ENCODE measurements at regions not wholly inside any gene's neighbourhood (a gene's known extent, or its start where the extent isn't known, plus 50 kb on each side); places are given as distances from the start of the nearest gene placed in this dataset.

GRCh38 chr11:104588446-104588845, 309.8 kb downstream of the CASP12 start:
- POLR2A ChIA-PET, result no interaction called here
- CTCF ChIA-PET, result interaction anchor here (1.2 kb wide), 1 partner anchor 334 kb away, joined by 3 read pairs; no protein-coding TSS in a partner anchor
- peaks cover 2% of the 10 kb centered on the region; the same call in 1 of the 2 replicates for H3K27me3 Mint-ChIP-seq (ENCODE audit: low read depth)
- ATAC-seq (no peak), DNase-seq (ENCODE audit: low spot score) (no peak)
- no peak overlapping the region for H3K27ac Mint-ChIP-seq
- peaks cover 12% of the 10 kb centered on the region for H3K4me1 Mint-ChIP-seq
- no peak overlapping the region for H3K4me3 Mint-ChIP-seq
- no peaks in the 10 kb centered on the region for H3K36me3 Mint-ChIP-seq
- TF ChIP-seq TP53 (CRISPR knock-in tag; IDR thresholded peaks at IDR 0.05) (no peak), ZSCAN18 (CRISPR knock-in tag; IDR thresholded peaks at IDR 0.05) (no peak), PREB (CRISPR knock-in tag; IDR thresholded peaks at IDR 0.05; ENCODE audit: borderline replicate concordance) (no peak), E2F5 (CRISPR knock-in tag; IDR thresholded peaks at IDR 0.05) (no peak), MYBL2 (CRISPR knock-in tag; IDR thresholded peaks at IDR 0.05) (no peak), SOX15 (CRISPR knock-in tag; IDR thresholded peaks at IDR 0.05) (no peak), AR (CRISPR knock-in tag; IDR thresholded peaks at IDR 0.05) (no peak), HMGXB4 (CRISPR knock-in tag; IDR thresholded peaks at IDR 0.05) (no peak), FOXP1 (CRISPR knock-in tag; IDR thresholded peaks at IDR 0.05; ENCODE audit: borderline replicate concordance) (no peak), ZNF219 (CRISPR knock-in tag; IDR thresholded peaks at IDR 0.05; ENCODE audit: borderline replicate concordance) (no peak), ERG (CRISPR knock-in tag; IDR thresholded peaks at IDR 0.05) (no peak), ZMAT4 (CRISPR knock-in tag; IDR thresholded peaks at IDR 0.05) (no peak), SMAD3 (CRISPR knock-in tag; IDR thresholded peaks at IDR 0.05; ENCODE audit: borderline replicate concordance) (no peak), PRDM15 (CRISPR knock-in tag; IDR thresholded peaks at IDR 0.05) (no peak)
- no peaks in the 10 kb centered on the region for H3K9me3 Mint-ChIP-seq
